Activated T-helper 1 cell treated with anti-CD3 and anti-CD28 coated beads, Interleukin-12 subunit alpha, Interleukin-12 subunit beta, Interleukin-2, Interleukin-4 antibody, amounts not matched to agents 30 ng/mL and 10 ng/mL and 1 ng/mL, durations not matched to agents 14 hours and 24 hours and 36 hours (primary cell): ENCODE measurements at regions not wholly inside any gene's neighbourhood (a gene's known extent, or its start where the extent isn't known, plus 50 kb on each side); places are given as distances from the start of the nearest gene placed in this dataset.

Experiments
- DNase-seq: peaks from one replicate; pipeline ENCODE4 v3.0.0; 2021; ENCODE audit warnings: low spot score
- H3K27ac Mint-ChIP-seq: one replicate; pipeline ENCODE4 v1.8.0; 2021; ENCODE audit warnings: mild to moderate bottlenecking, mixed read lengths
- H3K27me3 Mint-ChIP-seq: one replicate; pipeline ENCODE4 v1.8.0; 2022; ENCODE audit warnings: mild to moderate bottlenecking, moderate library complexity, mixed read lengths; ENCODE audit not compliant: insufficient read depth
- H3K36me3 Mint-ChIP-seq: one replicate; pipeline ENCODE4 v1.8.0; 2021; ENCODE audit warnings: low read depth, mixed read lengths
- H3K4me1 Mint-ChIP-seq: one replicate; pipeline ENCODE4 v1.8.0; 2021; ENCODE audit warnings: low read depth, mixed read lengths
- H3K4me3 Mint-ChIP-seq: one replicate; pipeline ENCODE4 v1.8.0; 2021; ENCODE audit warnings: mild to moderate bottlenecking, moderate library complexity, mixed read lengths
- H3K9me3 Mint-ChIP-seq: one replicate; pipeline ENCODE4 v1.8.0; 2021; ENCODE audit warnings: mixed read lengths
- intact Hi-C: fragments of 100-400 bp; cut with micrococcal nuclease; formaldehyde crosslinking; loops from one replicate; pipeline ENCODE4 v1.15.1; 2024

DNA sequence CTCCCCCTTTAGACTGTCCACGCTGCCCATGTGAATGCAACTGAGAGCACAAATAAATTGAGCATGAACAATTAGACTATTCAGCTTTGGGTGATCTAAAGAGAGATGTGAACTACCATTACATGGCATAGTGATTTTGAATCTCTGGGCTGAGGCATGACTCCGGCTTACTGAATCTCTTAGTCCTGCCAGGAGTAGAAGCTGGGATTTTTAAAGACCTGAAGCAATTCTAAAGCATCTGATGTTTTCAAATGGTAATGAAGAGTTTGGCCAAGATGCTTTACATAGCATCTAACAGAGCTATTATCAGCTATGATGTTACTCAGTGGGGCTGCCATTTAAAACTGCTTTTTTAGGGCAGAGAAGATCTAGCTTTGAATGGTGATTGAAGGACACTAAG lies 1059.1 kb downstream of the SORCS3 start:
- Mint-ChIP-seq H3K9me3 (no peaks in the 10 kb centered on the region), H3K27me3 (no peaks in the 10 kb centered on the region)

DNA sequence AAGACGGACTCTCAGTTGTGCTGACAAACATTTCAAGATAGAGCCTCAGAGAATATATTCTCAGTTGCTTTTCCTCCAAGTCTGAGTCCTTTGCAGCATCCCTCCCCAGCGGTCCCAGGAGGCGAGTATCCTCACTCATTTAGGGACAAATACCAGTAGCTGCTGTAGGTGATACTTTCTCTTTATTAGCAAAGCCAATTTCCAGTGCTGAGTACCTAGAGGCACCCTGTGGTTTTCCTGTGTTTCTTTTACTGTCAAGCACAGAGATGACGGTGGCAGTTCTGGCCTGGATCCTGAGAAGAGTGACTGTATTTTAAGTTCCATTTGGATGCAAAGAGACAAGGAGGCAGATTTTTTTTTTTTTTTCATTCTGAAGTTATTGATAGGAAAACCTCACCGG lies 1058.4 kb downstream of the SORCS3 start:
- Mint-ChIP-seq H3K36me3 (no peaks in the 10 kb centered on the region), H3K27ac (no peak overlapping the region), H3K9me3 (no peaks in the 10 kb centered on the region), H3K27me3 (no peaks in the 10 kb centered on the region), H3K4me1 (no peaks in the 10 kb centered on the region), H3K4me3 (no peak overlapping the region)
- DNase-seq: no peak
- intact Hi-C loops: no loop called here

More for the DNA sequence above, 1059.1 kb downstream of the SORCS3 start:
- no peaks in the 10 kb centered on the region for H3K4me1 Mint-ChIP-seq
- H3K36me3 Mint-ChIP-seq: no peaks in the 10 kb centered on the region
- H3K27ac Mint-ChIP-seq: no peak overlapping the region
- DNase-seq: no peak
- intact Hi-C loops: no loop called here
- H3K4me3 Mint-ChIP-seq: no peak overlapping the region

DNA sequence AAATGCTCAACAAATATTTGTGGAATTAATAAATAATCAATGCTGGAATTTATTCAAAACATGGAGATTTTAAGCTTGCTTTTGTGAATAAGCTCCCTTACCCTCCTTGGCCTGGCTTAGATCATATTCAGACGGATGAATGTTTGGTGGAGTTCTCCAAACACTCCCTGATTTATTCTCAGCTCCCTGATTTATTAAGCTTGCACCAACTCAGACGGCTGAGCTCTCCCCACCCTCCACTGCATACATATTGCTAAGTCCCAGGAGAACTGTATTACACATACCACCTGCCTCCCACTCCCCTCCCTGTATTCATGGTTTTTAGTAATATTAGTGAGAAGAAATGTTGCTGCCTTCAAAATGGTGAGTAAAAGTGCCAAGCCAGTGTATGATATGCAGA lies 1057.5 kb downstream of the SORCS3 start:
- Mint-ChIP-seq H3K27me3 (no peaks in the 10 kb centered on the region), H3K4me1 (no peaks in the 10 kb centered on the region), H3K36me3 (no peaks in the 10 kb centered on the region), H3K4me3 (no peak overlapping the region), H3K9me3 (no peaks in the 10 kb centered on the region), H3K27ac (no peak overlapping the region)
- no peak for DNase-seq
- intact Hi-C loops: no loop called here

DNA sequence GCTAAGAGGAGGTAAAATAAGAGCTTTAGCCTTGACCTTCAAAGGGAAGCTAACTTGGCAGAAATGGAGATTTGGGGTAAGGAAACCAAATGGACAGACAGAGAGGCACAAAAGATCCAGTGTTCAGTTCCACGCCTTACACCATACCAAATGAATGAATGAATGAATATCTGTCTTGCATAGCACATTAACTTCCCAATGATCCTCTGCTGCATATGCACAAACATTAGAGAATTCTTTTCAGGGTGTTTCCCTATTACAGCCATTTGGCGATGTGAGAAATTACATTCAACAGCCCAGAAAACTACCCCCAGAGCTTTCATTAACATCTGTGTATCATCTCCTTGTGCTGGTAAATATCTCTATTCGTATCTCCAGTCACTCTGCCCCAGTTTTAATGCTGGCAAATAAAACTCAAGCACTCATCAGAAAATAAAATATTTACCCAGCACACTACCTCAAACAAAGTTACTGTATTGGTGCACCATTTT lies 1056.2 kb downstream of the SORCS3 start:
- no peaks in the 10 kb centered on the region for H3K36me3 Mint-ChIP-seq
- H3K27me3 Mint-ChIP-seq: no peaks in the 10 kb centered on the region
- intact Hi-C loops: no loop called here
- no peak for DNase-seq
- no peak overlapping the region for H3K27ac Mint-ChIP-seq
- H3K4me1 Mint-ChIP-seq: no peaks in the 10 kb centered on the region
- H3K4me3 Mint-ChIP-seq: no peak overlapping the region
- H3K9me3 Mint-ChIP-seq: no peaks in the 10 kb centered on the region

DNA sequence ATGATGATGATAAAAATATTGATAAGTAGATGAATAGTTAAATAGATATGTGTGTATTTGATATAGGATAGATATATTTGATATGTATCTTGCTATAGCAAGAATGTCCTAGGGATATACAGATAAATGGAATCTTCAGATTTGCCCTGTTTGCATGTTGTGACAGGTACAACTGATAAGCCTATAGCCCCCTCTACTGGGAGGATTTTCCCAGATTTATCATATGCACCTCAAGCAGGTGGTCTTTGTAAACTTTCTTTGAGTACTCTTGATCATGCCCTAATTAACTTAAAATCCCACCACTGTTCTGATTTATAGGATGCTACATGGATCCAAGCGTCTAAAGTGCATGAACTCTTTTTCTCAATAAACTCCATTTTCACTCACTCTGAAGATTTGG lies 1050.7 kb downstream of the SORCS3 start:
- Mint-ChIP-seq H3K27ac (no peak overlapping the region), H3K9me3 (no peaks in the 10 kb centered on the region), H3K4me3 (no peak overlapping the region), H3K4me1 (no peaks in the 10 kb centered on the region), H3K27me3 (no peaks in the 10 kb centered on the region), H3K36me3 (no peaks in the 10 kb centered on the region)
- intact Hi-C loops: no loop called here
- DNase-seq: no peak

DNA sequence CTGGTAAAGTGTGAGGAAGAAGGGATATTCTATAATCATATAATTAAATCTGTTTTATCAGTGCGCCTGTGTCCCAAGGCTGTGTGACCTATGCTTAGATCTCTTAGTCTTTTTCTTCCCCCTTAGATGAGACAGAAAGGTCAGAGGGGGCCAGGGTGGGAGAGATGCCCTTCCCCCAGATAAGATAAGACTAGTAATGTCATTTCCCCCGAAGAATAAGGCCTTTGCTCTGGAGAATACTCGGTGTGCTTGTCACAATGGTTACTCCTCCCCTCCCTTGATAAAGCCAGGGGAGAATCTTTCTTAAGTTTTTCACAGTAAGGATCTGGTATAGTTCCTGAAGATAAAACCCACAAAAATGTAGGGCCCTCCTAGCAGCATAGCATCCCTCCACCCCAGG lies 1041.8 kb downstream of the SORCS3 start:
- H3K4me1 Mint-ChIP-seq: no peaks in the 10 kb centered on the region
- no peak overlapping the region for H3K4me3 Mint-ChIP-seq
- H3K9me3 Mint-ChIP-seq: peaks cover 14% of the 10 kb centered on the region
- H3K27me3 Mint-ChIP-seq: no peaks in the 10 kb centered on the region
- DNase-seq: no peak
- H3K27ac Mint-ChIP-seq: no peak overlapping the region
- H3K36me3 Mint-ChIP-seq: no peaks in the 10 kb centered on the region
- intact Hi-C loops: no loop called here

DNA sequence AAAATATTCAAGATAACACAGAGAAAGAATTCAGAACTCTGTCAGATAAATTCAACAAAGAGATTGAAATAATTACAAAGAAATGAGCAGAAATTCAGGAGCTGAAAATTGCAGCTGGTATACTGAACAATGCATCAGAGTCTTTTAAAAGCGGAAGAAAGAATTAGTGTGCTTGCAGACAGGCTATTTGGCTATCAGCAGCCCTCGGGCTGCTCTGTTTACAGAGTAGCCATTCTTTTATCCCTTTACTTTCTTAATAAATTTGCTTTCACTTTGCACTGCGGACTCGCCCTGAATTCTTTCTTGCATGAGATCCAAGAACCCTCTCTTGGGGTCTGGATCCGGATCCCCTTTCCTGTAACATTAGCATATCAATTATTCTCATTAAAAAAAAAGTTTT lies 1040.0 kb downstream of the SORCS3 start:
- intact Hi-C loops: no loop called here
- Mint-ChIP-seq H3K4me1 (no peaks in the 10 kb centered on the region), H3K27ac (no peak overlapping the region), H3K36me3 (no peaks in the 10 kb centered on the region), H3K9me3 (peaks cover 14% of the 10 kb centered on the region), H3K4me3 (no peak overlapping the region), H3K27me3 (no peaks in the 10 kb centered on the region)
- no peak for DNase-seq

DNA sequence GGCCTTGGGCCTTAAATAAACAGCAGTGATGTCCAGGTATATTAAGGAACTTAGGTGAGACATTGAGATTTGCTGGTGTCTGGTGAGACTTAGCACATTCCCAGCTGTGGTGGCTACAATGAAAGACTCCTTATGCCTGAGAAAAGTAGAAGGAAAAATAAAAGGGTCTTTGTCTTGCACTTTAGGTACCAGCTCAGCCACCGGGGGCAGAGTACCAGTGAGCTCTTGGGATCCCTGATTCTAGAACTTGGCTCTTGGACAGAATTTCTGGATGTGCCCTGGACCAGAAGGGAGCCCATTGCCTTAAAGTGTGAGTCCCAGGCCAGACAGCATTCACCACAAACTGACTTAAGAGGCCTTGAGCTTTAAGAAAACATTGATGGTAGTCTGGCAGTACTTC lies 1038.7 kb downstream of the SORCS3 start:
- no peak overlapping the region for H3K4me3 Mint-ChIP-seq
- peaks cover 11% of the 10 kb centered on the region for H3K9me3 Mint-ChIP-seq
- DNase-seq: no peak
- no peaks in the 10 kb centered on the region for H3K36me3 Mint-ChIP-seq
- H3K4me1 Mint-ChIP-seq: no peaks in the 10 kb centered on the region
- H3K27me3 Mint-ChIP-seq: no peaks in the 10 kb centered on the region
- no peak overlapping the region for H3K27ac Mint-ChIP-seq
- intact Hi-C loops: no loop called here

DNA sequence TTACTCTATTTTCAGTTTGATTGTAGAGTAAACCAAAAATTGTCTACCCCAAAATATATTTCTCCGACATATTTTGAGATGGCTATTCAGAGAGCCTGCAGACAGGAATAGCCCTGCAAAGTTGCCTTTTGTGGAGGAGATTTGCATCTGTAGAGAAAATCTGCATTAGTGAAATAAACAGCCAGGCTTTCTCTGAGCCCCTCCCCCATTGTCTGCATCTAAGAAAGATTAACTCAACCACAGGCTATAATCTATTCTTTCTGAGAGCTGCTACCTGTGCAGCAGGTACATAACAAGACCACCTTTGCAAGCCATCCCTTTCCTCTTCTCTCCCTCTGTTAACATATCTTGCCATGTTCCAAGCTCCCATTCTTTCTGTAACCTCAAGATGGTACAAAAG lies 1034.2 kb downstream of the SORCS3 start:
- intact Hi-C loops: no loop called here

DNA sequence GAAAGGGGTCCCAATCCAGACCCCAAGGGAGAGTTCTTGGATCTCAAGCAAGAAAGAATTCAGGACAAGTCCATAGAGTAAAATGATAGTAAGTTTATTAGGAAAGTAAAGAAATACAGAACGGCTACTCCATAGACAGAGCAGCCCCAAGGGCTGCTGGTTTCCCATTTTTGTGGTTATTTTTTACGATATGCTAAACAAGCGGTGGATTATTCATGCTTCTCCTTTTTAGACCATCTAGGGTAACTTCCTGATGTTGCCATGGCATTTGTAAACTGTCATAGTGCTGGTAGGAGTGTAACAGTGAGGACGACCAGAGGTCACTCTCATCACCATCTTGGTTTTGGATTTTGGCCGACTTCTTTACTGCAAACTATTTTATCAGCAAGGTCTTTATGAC lies 1033.4 kb downstream of the SORCS3 start:
- intact Hi-C loops: no loop called here
- no peaks in the 10 kb centered on the region for H3K27me3 Mint-ChIP-seq
- H3K4me1 Mint-ChIP-seq: no peaks in the 10 kb centered on the region
- DNase-seq: no peak
- H3K27ac Mint-ChIP-seq: no peak overlapping the region
- peaks cover 14% of the 10 kb centered on the region for H3K9me3 Mint-ChIP-seq
- H3K36me3 Mint-ChIP-seq: no peaks in the 10 kb centered on the region
- no peak overlapping the region for H3K4me3 Mint-ChIP-seq

More for the DNA sequence above, 1034.2 kb downstream of the SORCS3 start:
- no peak overlapping the region for H3K27ac Mint-ChIP-seq
- no peak for DNase-seq
- no peaks in the 10 kb centered on the region for H3K4me1 Mint-ChIP-seq
- H3K36me3 Mint-ChIP-seq: no peaks in the 10 kb centered on the region
- peaks cover 14% of the 10 kb centered on the region for H3K9me3 Mint-ChIP-seq
- H3K4me3 Mint-ChIP-seq: no peak overlapping the region
- H3K27me3 Mint-ChIP-seq: no peaks in the 10 kb centered on the region

DNA sequence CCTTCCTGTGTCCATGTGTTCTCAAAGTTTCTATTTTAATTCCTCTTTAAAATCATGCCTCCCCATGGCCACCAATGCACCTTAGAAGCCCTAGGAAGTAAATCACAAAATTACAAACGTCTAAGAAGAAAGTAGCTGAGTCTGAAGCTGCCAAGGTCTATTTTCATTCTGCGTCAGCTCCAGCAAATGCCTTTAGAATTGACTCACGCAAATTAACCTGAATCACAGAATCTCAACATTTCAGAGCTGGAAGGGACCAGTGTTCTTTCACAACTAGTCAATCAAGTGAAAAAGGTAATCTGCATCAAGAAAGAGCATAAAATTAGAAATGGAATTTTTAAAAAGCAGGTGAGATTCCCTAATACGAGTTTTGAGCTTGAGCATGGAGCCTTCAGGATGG lies 1017.6 kb downstream of the SORCS3 start:
- DNase-seq: no peak
- Mint-ChIP-seq H3K4me1 (no peaks in the 10 kb centered on the region), H3K36me3 (no peaks in the 10 kb centered on the region), H3K27me3 (no peaks in the 10 kb centered on the region), H3K27ac (no peak overlapping the region), H3K9me3 (no peaks in the 10 kb centered on the region), H3K4me3 (no peak overlapping the region)
- intact Hi-C loops: no loop called here

DNA sequence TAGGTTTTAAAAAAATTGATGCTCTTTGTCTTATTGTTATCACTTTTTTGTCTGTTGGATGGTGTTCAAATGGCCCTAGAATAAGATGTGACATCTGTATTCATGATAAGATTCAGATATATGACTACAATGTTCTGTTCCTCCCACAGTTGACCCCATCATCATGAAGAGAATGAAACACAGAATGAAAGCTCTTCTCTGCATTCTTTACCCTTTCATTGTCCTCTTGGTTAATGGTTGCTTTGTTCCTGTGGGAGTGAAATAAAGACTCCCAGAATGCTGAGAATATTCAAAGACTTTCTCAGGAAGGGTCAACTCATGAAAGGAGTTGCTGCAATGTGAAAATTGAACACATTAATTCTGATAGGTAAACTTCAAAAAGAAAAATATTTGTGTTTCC lies 1015.8 kb downstream of the SORCS3 start:
- Mint-ChIP-seq H3K4me1 (no peaks in the 10 kb centered on the region), H3K4me3 (no peak overlapping the region), H3K9me3 (no peaks in the 10 kb centered on the region), H3K27me3 (no peaks in the 10 kb centered on the region), H3K36me3 (no peaks in the 10 kb centered on the region), H3K27ac (no peak overlapping the region)
- intact Hi-C loops: no loop called here
- no peak for DNase-seq

DNA sequence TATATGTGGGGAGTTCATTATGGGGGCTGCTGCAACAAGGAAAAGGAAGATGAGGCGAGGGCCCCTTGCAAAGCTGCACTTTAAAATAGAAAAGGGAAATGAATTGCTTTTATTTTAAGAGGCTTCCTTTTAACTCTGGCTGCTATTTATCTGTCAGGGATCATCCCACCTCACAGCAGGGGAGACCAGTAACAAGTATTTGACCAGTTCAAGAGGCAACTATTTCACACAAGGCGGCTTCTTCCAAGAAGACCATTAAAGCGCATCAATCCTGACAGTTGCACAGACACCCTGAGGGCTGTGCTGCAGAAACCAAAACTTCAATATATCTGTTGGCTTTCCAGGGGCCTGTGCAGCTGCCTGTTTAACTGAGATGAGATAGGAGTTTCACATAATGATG lies 1009.2 kb downstream of the SORCS3 start:
- no peaks in the 10 kb centered on the region for H3K9me3 Mint-ChIP-seq
- H3K4me1 Mint-ChIP-seq: no peaks in the 10 kb centered on the region
- no peak overlapping the region for H3K27ac Mint-ChIP-seq
- no peaks in the 10 kb centered on the region for H3K27me3 Mint-ChIP-seq
- no peak overlapping the region for H3K4me3 Mint-ChIP-seq
- intact Hi-C loops: no loop called here
- no peaks in the 10 kb centered on the region for H3K36me3 Mint-ChIP-seq
- no peak for DNase-seq

DNA sequence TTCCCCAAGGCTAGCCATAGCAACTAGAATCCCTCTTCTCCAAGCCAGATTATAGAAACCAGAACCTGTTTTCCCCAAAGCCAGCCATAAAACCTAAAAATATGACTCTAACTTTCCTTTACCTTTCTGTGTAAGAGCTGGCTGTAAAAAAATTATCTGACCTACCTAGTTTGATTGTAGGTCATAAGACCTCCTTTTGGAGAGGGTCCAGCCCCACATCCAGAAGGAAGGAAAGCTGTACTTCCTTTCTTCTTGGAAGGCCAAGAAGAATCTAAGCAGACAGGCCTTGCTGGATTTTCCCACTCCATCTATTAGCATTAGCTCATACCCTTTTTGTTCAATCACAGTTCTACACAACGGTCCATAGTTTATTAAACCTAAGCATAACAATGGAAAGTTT lies 1006.3 kb downstream of the SORCS3 start:
- H3K9me3 Mint-ChIP-seq: no peaks in the 10 kb centered on the region
- intact Hi-C loops: no loop called here
- DNase-seq: no peak
- no peaks in the 10 kb centered on the region for H3K27me3 Mint-ChIP-seq
- no peaks in the 10 kb centered on the region for H3K36me3 Mint-ChIP-seq
- no peaks in the 10 kb centered on the region for H3K4me1 Mint-ChIP-seq
- no peak overlapping the region for H3K4me3 Mint-ChIP-seq
- no peak overlapping the region for H3K27ac Mint-ChIP-seq
